Cardiac fibroblast (primary cell): ENCODE measurements at regions not wholly inside any gene's neighbourhood (a gene's known extent, or its start where the extent isn't known, plus 50 kb on each side); places are given as distances from the start of the nearest gene placed in this dataset.

Experiments
- DNase-seq, 2 donors: peaks; one replicate each; pipeline versions ENCODE4 v3.0.0 to v3.0.0-alpha.2; 2010; ENCODE audit warnings: low read depth in 2 of 2
- H3K4me3 ChIP-seq, 2 donors: replicated peaks in 1 of 2; 1 replicate in 1 of 2; 2 replicates in 1 of 2; pipeline ENCODE4 v1.5.1; 2011; ENCODE audit warnings: low read depth in 2 of 2, low read length in 2 of 2, mild to moderate bottlenecking in 2 of 2, moderate library complexity in 1 of 2
- CTCF ChIP-seq: IDR thresholded peaks from one replicate; pipeline ENCODE4 v1.5.1; 2011; ENCODE audit warnings: low read depth, mild to moderate bottlenecking, low read length, inconsistent platforms

GRCh38 chr11:42661942-42662341, 649.9 kb upstream of the API5 start:
- H3K4me3 ChIP-seq, result no peak overlapping the region
- no peak for TF ChIP-seq CTCF
- no peak for DNase-seq

GRCh38 chr11:42669248-42669976, 642.4 kb upstream of the API5 start:
- H3K4me3 ChIP-seq, result no peak overlapping the region
- no peak for TF ChIP-seq CTCF

GRCh38 chr11:42674436-42674835, 637.4 kb upstream of the API5 start:
- no peak for TF ChIP-seq CTCF
- H3K4me3 ChIP-seq, result no peak overlapping the region
- DNase-seq, result no peak

More at GRCh38 chr11:42669248-42669976, 642.4 kb upstream of the API5 start:
- DNase-seq, result no peak

- DNase-seq, result no peak
- TF ChIP-seq CTCF, result no peak
- H3K4me3 ChIP-seq, result no peak overlapping the region
Observed at GRCh38 chr11:42707541-42707940, 604.3 kb upstream of the API5 start.

- DNase-seq, result no peak
- TF ChIP-seq CTCF, result no peak
Observed at GRCh38 chr11:42709216-42709615, 602.6 kb upstream of the API5 start.

GRCh38 chr11:42713279-42713678, 598.5 kb upstream of the API5 start:
- H3K4me3 ChIP-seq, result no peak overlapping the region
- DNase-seq, result no peak
- no peak for TF ChIP-seq CTCF

More at GRCh38 chr11:42709216-42709615, 602.6 kb upstream of the API5 start:
- H3K4me3 ChIP-seq, result no peak overlapping the region

GRCh38 chr11:42713753-42714152, 598.0 kb upstream of the API5 start:
- no peak overlapping the region for H3K4me3 ChIP-seq
- TF ChIP-seq CTCF, result no peak
- DNase-seq, result no peak
